Prostate gland (tissue), 2 donors: ENCODE measurements at regions not wholly inside any gene's neighbourhood (a gene's known extent, or its start where the extent isn't known, plus 50 kb on each side); places are given as distances from the start of the nearest gene placed in this dataset.
A peak's percentile ranks its signal among the peaks of the same experiment; 100 is the strongest.

ENCODE experiments used
- DNase-seq: peaks from one replicate; pipeline ENCODE4 v3.0.0-alpha.2; 2019; ENCODE audit warnings: low spot score
- H3K27ac ChIP-seq, 2 donors: fragments of 200-600 bp; sonication (generic); 2 replicates each; pipeline ENCODE4 v1.5.1; 2017 to 2019
- H3K27me3 ChIP-seq: fragments of 200-600 bp; sonication (generic); replicated peaks from 2 replicates; pipeline ENCODE4 v1.5.1; 2019; ENCODE audit not compliant: insufficient read depth
- H3K36me3 ChIP-seq, 2 donors: fragments of 200-600 bp; sonication (generic); 1 replicate in 1 of 2; 2 replicates in 1 of 2; pipeline versions ENCODE4 v1.5.1 to v1.8.1; 2017 to 2019
- H3K4me1 ChIP-seq: fragments of 200-600 bp; sonication (generic); replicated peaks from 2 replicates; pipeline ENCODE4 v1.5.1; 2019
- H3K4me3 ChIP-seq, 2 donors: fragments of 200-600 bp; sonication (generic); 2 replicates each; pipeline ENCODE4 v1.5.1; 2017 to 2019
- H3K9me3 ChIP-seq: fragments of 200-600 bp; sonication (generic); 2 replicates; pipeline ENCODE4 v1.5.1; 2017
- CTCF ChIP-seq, 4 experiments: fragments of 200-600 bp in 2 of 4; fragments of 450-650 bp in 2 of 4; sonication (generic) in 2 of 4; IDR thresholded peaks; 1 replicate in 3 of 4; 2 replicates in 1 of 4; pipeline ENCODE4 v1.5.1; 2016 to 2019; ENCODE audit warnings: antibody characterized with exemption in 4 of 4, mild to moderate bottlenecking in 2 of 4, moderate library complexity in 2 of 4
- POLR2A ChIP-seq: fragments of 450-650 bp; IDR thresholded peaks from one replicate; pipeline ENCODE4 v1.6.1; 2016; ENCODE audit warnings: antibody characterized with exemption, mild to moderate bottlenecking
- POLR2AphosphoS5 ChIP-seq: sonication (generic); formaldehyde crosslinking; IDR thresholded peaks from one replicate; pipeline ENCODE4 v1.6.1; 2017; ENCODE audit warnings: antibody characterized with exemption
- WGBS: methylation state at CpG from one replicate; pipeline ENCODE4 v1.1.5; 2018; 5-methylcytosine and 5-hydroxymethylcytosine counted together
- intact Hi-C: fragments of 100-400 bp; cut with DNase I; formaldehyde crosslinking; loops from one replicate; pipeline ENCODE4 v1.14.2; 2022

GRCh38 chr7:32164341-32164996, 94.3 kb upstream of the PDE1C start:
- H3K27me3 ChIP-seq = no peaks in the 10 kb centered on the region
- H3K4me3 ChIP-seq = no peak overlapping the region
- WGBS = 75% methylated on average over 1 of the region's 1 CpG
- H3K36me3 ChIP-seq = no peaks in the 10 kb centered on the region
- no peak overlapping the region for H3K27ac ChIP-seq
- H3K4me1 ChIP-seq = no peaks in the 10 kb centered on the region
- no peaks in the 10 kb centered on the region for H3K9me3 ChIP-seq
- intact Hi-C loops = no loop called here
- DNase-seq = no peak
- TF ChIP-seq POLR2A (no peak), CTCF (IDR thresholded peaks at IDR 0.05) (peak in 2 of 4 experiments; percentile 8 to 30), POLR2AphosphoS5 (no peak)

- Histone ChIP-seq H3K36me3 (no peaks in the 10 kb centered on the region), H3K4me1 (no peaks in the 10 kb centered on the region), H3K27ac (no peak overlapping the region)
These were observed 93.7 kb upstream of the PDE1C start for GRCh38 chr7:32163896-32164295.

GRCh38 chr7:32163141-32163806, 93.1 kb upstream of the PDE1C start:
- Histone ChIP-seq H3K9me3 (no peaks in the 10 kb centered on the region), H3K27ac (no peak overlapping the region), H3K4me3 (no peak overlapping the region), H3K4me1 (no peaks in the 10 kb centered on the region), H3K27me3 (no peaks in the 10 kb centered on the region), H3K36me3 (no peaks in the 10 kb centered on the region)
- DNase-seq = no peak
- TF ChIP-seq POLR2AphosphoS5 = no peak
- no peak for TF ChIP-seq CTCF (IDR thresholded peaks at IDR 0.05)
- no peak for TF ChIP-seq POLR2A
- intact Hi-C loops = no loop called here
- WGBS = 61% methylated on average over 7 of the region's 7 CpGs

More at GRCh38 chr7:32163896-32164295, 93.7 kb upstream of the PDE1C start:
- Histone ChIP-seq H3K9me3 (no peaks in the 10 kb centered on the region), H3K4me3 (no peak overlapping the region), H3K27me3 (no peaks in the 10 kb centered on the region)
- intact Hi-C loops = no loop called here
- TF ChIP-seq POLR2A (no peak), CTCF (IDR thresholded peaks at IDR 0.05) (no peak), POLR2AphosphoS5 (no peak)
- no peak for DNase-seq

GRCh38 chr7:32161708-32162107, 91.5 kb upstream of the PDE1C start:
- H3K27ac ChIP-seq = no peak overlapping the region
- intact Hi-C loops = no loop called here
- H3K27me3 ChIP-seq = no peaks in the 10 kb centered on the region
- no peaks in the 10 kb centered on the region for H3K4me1 ChIP-seq
- 74% methylated on average over 2 of the region's 2 CpGs for WGBS
- H3K9me3 ChIP-seq = no peaks in the 10 kb centered on the region
- no peak for DNase-seq
- H3K36me3 ChIP-seq = no peaks in the 10 kb centered on the region
- TF ChIP-seq POLR2AphosphoS5 = no peak
- TF ChIP-seq CTCF (IDR thresholded peaks at IDR 0.05) = no peak
- no peak for TF ChIP-seq POLR2A
- H3K4me3 ChIP-seq = no peak overlapping the region
